ENCODE measurements at regions not wholly inside any gene's neighbourhood (a gene's known extent, or its start where the extent isn't known, plus 50 kb on each side); places are given as distances from the start of the nearest gene placed in this dataset.
"Not testable (repeated sequence)": the region's sequence is repeated elsewhere in the genome, so short reads cannot be mapped to it uniquely, and the experiment has no call there.

DNA sequence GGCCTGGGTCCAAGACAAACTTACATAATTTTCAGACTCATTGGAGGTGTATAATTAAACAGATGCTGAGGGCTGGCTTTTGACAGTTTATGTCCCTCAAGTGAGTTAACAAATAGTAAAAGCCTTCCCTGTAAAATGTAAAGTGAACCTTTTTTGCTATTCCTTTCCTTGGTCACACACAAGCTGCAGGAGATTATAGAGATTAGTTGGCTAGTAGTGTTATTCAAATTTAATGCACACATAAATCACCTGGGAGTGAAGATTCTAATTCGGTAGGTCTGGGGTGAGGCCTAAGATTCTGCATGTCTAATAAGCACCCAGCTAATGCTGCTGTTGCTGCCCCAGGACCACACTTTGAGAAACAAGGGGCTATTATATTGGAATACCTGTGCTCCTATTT is 206.2 kb upstream of the SSTR1 start:
- no peak for DNase-seq

DNA sequence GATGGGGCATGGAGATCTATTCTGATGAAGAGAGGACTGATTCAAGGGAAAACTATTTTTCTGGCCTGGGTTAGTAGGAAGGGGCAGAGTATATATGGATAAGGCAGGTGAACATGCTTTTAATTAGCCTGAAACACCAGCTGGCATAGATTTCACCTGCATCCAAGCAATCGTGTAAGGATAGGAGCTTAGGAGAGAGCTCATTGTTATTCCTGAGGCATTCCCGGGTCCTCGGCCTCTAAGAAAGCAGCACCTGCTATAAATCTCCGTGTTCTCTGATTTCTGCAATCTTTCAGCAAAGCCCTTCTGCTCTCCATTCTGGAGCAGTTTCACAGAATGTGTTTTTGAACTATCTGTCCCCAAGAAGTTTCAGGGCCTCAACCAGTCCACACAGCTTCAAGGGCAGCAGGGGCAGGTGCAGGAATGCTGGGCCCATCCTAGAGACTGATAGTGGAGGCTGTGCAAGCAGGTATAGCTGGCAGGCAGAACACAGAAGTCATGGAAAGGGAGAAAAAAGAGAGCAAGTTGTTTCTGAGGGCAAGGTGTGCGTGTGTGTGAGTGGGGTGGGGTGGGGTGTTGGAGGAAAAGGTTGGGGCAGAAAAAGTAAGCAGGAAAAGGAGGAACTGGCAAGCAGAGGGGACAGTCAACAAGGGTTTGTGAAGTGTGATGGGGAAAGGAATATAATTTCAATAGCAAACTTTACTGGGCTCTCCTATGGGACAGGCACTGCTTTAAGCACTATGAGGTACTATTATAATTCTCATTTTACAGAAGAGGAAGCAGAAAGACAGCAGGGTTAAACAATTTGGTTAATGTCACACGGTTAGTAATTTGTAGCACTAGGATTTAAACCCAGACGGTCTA is 203.7 kb upstream of the SSTR1 start:
- no peak for DNase-seq

DNA sequence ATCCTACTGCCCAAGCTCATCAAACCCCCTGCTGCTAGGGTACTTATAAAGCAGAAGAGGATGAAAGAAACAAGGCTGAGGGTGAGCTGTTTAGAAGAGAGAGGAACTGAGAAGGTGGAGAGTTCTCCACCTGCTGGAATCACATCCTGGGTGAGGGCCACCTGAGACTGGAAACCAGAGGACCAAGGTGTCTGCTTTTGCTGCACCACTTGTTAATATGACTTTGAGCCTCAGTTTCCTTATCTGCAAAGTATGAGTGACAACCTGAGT is 203.2 kb upstream of the SSTR1 start:
- no peak for DNase-seq

DNA sequence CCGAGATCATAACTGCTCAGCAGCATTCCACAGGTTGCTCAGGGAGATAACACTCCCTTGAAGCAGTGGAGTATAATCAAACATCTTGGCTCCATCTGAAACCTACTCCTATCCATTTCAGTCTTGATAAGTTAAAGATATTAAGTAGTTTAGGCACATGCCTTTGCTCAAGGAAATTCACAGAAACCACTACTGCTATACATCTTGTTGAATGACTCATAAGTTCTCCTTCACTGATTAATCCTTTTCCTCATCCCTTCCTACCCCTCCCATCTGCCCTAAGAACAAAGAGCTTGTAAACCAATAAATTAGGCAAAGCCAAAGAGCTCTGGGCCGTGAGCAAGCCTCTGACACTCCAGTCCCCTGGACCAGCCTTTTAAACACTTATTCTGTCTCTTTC is 196.5 kb upstream of the SSTR1 start:
- DNase-seq: not testable (repeated sequence)

DNA sequence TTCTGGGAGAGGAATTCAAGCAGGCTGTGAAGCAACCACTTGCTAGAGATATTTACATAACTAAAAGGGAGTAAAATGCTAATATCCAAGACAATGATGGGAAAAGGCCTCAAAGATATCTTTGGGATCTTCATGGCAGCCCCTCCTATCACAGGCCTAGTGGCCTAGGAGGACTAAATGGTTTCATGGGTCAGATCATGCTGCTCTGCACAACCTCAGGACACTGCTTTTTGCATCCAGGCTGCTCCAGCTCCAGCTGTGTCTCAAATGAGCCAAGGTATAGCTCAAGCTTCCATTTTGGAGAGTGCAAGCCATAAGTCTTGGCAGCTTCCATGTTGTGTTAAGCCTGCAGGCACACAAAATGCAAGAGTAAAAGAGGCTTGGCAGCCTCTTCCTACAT is 195.6 kb upstream of the SSTR1 start:
- DNase-seq: no peak

DNA sequence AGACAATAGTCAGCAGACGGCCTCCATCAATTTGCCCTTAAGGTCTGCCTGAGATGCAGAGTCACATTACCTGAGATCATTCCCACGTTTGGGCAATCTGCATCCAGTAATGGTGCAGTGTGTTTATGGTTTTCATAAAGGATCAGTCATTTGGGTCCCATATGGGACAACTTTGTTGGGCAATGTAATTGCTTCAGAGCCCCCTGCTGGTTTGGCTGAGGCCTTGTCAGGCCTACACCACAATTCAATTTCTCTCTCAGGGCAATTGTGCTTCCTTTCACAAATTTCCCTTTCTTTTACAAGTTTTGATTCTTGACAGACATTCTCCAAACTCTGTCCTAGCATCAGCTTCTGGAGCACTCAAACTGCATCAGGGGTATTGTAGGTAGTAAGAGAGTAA is 191.2 kb upstream of the SSTR1 start:
- peak in 1 of 2 experiments; percentile 3 for DNase-seq

DNA sequence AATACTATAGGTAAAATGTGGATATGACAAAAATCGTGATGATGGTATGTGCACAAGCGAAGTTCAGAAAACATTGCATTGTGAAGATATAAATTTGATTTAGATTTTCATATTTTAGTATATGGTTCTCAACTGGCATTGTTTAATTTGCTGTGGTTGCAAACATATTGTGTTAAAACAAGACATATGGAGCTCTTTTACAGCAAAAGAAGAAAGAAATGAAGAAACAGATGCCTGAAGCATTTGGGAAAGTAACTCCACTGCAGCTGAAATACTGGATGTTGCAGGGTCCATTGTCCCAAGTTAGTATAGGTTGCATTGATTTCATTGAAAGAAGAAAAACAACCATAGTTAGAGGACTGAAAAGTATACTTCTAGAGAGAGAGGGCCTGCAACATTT is 185.8 kb upstream of the SSTR1 start:
- DNase-seq: no peak

DNA sequence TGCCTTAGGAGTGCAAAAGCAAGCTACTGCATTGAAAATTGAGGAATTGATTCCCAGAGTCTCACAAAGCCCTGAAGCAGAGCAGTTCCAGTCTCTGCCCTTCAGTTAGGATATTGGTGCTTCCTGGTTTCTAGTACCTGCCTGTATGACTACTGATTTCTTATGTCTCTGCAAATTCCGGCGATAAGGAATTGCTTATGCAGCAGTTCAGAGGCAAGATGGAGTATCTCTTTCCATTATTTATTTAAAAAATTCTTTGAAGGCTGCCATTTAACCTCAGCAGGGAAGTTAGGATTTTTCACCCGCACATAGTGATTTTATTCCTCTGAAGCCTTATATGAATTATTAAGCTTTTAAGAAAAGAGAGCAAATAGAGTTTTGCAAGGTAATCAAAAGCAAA is 184.9 kb upstream of the SSTR1 start:
- no peak for DNase-seq

DNA sequence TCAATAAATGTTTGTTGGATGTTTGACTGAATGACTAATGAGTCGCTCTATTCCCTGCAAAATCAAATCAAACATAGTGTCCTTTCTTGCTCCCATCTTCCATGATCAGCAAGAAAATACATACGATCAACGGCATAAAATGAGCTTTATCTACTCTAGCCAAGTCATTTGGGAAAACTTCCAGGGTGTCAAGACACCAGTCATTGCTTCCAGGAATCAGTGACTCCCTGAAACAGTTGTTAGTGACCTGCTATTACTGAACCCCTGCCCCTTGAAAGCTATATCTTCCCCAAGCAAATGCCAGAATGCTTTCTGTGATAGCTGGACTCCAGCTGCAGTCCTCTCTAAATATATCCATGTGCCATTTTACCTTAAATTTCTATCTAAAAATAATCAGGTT is 169.5 kb upstream of the SSTR1 start:
- DNase-seq: no peak

DNA sequence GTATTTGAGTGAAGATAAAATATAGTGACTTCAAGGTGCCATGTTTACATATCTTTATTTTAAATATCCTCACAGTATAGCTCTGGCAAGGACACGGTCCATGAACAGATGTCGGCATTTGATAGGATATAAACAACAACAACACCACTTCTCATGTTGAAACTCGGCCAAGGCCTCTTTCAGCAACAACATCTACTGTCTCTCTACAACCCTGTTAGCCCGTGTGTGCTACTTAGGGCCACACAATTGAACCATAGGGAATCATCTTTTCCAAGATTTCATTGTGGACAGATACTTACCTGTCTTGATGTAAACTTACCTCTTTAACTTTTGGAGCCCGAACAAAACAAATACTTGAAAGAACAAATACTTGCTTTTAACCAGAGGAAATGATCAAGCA is 168.7 kb upstream of the SSTR1 start:
- DNase-seq: no peak

DNA sequence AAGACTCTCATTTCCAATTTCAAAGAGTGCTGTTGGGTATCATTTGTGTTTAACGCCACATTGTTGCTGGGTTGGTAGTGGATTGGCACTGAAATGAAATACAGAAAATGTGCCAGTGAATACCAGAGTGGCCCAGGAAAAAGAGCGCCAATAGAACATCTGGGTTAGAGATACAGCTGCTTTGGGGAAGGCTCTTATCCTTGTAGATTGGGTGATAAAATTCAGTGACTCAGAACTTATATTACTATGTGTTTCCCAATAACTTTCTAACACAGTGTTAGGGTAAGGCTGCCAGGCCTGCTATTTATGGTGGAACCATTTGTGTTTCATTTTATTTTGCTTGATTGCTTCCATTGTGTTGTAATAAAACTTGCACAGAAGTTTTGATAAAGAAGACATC is 168.2 kb upstream of the SSTR1 start:
- DNase-seq: no peak

DNA sequence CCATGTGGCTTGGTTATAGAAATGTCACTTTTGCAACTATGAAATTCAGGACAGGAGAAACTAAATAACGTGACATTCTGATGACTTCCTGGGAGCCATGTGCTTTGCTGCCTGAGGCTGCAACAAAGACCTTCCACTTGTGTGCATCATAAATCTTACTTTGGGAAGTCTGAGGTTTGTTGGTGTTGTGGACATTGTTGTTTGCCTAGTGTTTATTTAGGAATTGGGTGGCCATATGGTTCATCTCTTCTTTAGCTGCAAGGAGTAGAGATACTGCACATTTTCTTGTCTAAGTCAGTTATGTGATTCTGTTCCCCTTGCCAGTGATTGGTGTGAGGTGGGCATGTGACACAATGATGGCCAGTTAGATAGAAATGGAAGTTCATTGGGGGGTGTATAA is 167.3 kb upstream of the SSTR1 start:
- DNase-seq: no peak

DNA sequence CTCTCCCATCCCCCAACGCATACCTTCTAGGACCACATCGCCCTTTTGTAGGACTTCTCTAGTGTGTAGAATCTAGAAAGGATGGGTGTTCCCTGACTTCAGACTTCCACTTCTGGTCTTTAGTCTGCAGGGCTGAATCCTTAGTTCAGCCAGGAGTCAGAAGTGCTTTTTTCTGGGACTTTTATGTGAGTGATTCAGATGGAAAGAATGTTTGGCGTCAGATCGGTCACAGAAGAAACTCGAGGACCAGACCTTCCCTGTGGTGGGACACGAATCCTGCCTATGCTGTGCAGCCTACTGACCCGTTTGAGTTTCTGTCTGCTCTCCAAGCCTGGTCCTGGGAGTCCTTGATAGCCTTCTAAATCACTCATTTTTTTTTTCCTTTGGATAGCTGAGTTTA is 165.4 kb upstream of the SSTR1 start:
- no peak for DNase-seq

DNA sequence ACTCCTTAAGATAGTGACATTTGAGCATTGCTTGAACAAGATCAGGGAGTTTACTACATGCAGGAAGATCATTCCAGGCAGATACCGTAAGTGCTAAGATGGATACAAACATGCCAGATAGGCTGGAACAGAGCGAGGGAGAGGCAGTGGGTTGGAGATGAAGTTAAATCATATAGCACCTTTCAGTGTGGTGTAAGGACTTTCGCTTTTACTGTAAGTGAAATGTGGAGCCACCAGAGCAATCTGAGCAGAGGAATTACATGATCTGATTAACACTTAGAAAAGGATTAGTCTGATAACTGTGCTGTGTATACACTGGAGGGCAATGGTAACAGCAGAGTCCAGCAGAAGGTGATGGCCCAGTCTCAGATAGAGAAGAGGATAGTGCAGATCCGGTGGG is 163.0 kb upstream of the SSTR1 start:
- no peak for DNase-seq

DNA sequence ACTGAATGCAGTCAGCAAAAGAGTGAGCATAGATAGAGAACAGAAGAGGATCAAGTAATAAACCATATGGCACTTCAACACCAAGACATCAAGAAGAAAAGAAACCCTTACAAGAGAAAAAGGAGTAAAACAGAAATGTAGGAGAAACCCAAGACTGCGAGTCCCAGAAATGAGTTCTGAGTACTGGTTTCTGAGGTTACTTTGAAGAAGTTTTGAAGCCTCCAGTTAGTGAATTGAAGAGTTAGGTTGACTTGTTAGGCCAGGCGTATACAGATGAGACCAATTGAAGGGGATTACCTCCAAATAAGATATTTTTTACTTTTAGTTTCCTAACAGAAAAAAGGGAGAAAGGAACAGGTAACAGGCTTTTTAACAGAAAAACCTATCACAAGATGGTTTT is 162.2 kb upstream of the SSTR1 start:
- no peak for DNase-seq

DNA sequence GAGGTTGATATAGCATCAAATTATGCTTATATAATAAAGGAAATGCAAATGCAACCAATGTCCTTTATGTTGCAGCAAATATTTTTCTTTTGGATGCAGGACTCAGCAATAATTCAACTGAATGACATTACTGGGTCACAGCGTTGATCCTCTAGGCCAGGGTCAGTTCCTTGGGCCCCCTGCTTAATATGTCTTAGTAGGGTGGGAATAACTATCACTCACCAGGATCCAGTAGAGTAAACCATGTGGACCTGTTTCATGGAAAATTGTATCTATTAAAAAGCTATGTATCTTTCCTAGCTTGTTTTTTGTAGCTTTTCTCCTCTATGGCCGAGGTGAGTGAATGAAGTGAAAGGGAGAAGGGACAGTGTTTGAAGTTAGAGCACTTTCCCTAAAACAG is 161.5 kb upstream of the SSTR1 start:
- DNase-seq: no peak

DNA sequence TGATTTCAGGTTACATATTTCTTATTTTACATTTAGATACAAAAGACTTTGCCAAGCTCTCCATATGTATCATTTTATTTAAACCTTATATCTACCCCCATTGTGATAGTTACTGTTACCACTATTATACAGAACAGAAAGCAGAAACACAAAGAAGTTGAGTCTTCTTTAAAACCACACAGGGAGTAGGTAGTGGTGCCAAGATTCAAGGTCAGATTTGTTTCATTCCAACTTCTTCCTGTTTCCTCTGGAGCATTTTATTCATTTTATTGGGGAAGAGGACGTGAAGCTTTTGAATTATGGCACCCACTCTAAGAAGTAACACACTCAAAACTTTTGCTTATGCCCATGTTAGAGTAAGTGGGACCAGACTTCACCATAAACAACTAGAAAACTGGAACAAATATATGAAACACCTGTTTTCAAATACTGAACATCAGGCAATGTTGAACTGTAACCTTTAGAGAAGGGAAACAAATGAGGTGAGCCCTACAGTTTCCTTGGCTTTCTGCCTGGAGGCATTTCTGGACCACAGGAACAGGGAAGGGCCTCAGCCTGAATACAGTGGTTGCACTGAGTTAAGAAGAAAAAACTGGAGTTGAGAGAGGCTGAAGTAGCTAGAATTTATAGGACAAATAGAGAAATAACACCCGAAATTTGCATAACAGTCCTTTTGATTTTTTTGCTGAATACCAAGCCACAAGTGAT is 160.4 kb upstream of the SSTR1 start:
- no peak for DNase-seq

DNA sequence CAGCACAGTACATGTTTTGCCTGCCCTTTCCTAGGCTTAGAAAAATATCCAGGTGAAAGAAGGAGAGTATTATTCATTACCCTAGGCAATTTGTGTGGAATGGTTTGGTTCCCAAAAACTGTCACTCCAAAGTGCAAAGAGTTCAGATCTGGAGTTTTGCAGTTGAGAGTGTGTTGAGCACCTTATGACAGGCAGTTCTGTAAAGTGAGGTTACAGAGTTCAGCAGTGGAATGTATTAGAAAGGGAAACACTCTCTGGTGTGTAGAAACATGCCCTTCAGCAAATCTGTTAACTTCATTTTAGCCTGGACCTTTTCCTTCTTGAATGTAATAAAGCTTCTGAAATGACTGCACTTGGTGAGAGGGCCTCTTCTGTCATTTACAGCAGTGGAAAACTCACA is 154.0 kb upstream of the SSTR1 start:
- no peak for DNase-seq

DNA sequence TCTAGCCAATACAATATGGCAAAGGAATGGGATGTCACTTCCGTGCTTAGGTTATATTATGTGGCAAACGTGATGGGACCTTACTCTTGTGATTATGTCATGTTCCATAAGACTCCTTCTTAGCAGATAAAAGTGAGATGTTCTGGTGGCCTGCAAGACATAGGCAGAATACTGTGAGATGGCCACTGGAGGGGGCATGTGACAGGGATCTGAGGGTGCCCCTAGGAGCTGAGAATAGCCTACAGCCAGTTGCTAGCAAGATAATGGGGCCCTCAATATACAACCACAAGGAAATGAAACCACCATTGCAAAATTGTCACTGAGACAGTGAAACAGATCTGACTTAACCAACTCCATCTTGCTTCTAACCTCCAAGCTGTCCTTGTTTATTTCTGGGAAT is 151.4 kb upstream of the SSTR1 start:
- DNase-seq: no peak

DNA sequence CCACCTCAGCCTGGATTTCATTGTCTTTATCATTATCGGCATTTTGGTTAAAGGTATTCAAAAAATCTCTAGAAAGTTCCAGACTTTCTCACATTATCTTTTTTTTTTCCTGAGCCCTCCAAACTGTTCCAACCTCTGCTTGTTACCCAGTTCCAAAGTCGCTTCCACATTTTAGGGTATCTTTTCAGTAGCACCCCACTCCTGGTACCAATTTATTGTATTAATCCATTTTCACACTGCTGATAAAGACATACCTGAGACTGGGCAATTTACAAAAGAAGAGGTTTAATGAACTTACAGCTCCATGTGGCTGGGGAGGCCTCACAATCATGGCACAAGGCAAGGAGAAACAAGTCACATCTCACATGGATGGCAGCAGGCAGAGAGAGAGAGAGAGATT is 145.5 kb upstream of the SSTR1 start:
- DNase-seq: not testable (repeated sequence)

DNA sequence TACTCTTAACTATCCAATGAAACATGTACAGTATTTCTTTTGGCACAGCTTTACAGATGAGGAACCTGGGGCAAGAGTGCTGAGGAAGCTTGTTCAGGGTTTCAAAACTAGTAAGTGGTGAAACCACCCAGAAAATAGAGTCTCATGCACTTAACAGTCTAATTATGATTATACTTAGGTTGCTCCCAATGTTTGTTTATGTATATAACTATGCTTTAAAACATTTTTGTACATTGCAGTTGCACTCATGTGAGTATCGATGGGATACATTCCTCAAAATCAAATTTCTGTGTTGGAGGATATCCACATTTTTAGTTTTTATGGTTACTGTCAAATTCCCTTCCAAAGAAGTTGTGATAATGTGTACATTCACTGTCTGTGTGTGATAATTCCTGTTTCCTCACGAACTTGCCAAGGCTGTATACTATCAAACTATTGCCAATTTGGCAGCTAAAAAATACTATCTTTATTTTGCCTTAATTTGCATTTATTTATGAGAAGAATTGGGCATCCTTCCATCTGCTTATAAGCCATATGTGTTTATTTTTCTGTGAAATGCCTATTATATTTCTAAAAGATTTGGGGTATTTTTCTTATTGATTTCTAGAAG is 143.9 kb upstream of the SSTR1 start:
- DNase-seq: no peak

DNA sequence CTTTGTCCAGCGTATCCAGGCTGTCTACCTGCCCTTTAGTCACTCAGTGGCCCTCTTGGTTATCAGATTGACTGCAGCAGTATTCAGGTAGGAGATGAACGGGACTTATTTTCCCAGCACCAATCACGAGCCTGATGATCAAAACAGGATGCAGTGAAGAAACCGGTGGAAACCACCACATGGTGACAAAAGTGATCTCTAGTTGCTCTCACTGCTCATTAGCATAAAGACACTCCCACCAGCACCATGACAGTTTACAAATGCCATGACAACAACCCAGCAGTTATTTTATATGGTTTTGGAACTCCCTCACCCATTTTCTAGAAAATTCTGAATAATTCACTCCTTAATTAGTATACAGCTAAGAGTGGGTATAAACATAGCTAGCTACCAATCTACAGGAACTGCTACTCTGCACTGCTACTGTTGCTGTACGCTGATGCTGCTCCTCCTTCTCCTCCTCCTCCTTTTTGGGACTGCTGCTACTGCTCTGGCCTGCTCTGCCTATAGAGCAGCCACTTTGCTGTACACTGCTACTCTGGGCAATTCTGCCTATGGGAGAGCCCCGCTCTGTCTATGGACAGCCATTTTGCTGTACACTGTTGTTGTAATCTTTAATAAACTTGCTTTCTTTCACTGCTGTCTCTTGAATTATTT is 142.5 kb upstream of the SSTR1 start:
- no peak for DNase-seq

DNA sequence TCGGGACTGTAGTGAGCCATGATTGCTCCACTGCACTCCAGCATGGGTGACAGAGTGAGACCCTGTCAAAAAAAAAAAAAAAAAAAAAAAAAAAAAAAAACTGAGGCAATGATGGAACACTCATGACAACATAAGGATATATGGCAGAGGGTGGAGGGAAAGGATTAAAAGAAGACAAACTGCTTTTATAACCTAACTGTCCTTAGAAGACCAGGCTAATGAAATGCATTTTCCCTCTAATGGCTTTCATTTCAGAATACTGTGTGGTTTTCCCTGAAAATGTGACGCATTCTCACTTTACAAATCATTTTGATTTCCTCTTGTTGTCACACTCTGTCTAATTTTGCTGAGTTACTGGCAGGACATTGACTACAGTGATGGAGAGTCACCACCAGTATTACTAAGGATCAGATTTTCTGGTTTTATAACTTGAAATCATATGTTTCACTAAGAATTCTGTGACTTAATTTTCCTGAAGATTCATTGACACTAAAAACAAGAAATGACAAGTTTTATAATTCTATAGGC is 137.6 kb upstream of the SSTR1 start:
- no peak for DNase-seq

DNA sequence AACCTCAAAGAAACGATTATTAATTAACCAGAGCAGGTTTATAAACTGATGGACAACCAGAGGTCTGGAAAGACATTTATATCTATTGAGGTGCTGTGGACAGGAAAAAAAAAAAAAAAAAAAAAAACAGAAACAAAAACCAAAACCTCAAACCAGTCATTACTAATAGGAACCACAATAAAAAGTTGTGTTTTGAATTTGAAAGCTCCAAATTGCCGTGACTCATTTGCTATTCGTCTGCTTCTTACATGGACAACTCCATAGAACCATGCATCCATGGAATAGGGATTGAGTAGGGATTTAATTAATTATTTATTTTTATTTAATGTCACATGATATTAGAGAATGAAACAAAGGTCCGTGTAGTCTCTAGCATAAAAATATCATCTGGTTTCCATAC is 134.1 kb upstream of the SSTR1 start:
- no peak for DNase-seq
